GM21619 (cell line): ENCODE measurements at regions not wholly inside any gene's neighbourhood (a gene's known extent, or its start where the extent isn't known, plus 50 kb on each side); places are given as distances from the start of the nearest gene placed in this dataset.
"Not testable (repeated sequence)": the region's sequence is repeated elsewhere in the genome, so short reads cannot be mapped to it uniquely, and the experiment has no call there.

ENCODE experiments used
- ATAC-seq: cut with Tn5 transposase; IDR thresholded peaks from one replicate; pipeline ENCODE4 v1.9.1; 2021; ENCODE audit not compliant: unreplicated experiment

DNA sequence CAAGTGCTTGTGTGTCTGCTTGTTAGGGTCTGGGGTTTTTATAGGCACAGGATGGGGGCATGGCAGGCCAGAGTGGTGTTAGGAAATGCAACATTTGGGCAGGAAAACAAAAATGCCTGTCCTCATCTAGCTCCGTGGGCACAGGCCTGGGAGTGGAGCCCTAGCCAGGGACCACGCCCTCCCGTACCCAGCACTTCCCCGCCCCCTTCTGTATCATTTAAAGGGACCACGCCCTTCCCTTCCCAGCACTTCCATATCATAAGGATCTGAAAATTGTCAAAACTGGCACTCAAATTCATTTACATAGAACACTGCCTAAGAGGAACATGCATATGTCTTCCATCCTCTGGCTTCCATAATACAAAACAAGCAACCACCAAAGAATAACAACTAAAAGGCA lies 185.8 kb downstream of the B3GLCT start:
- ATAC-seq = no peak

GRCh38 chr13:31394506-31394905 lies 194.7 kb downstream of the B3GLCT start:
- ATAC-seq = no peak

- no peak for ATAC-seq
Measured at GRCh38 chr13:31395090-31395489, 195.3 kb downstream of the B3GLCT start.

GRCh38 chr13:31399690-31400089 lies 199.9 kb downstream of the B3GLCT start:
- no peak for ATAC-seq

GRCh38 chr13:31403711-31404110 lies 203.9 kb downstream of the B3GLCT start:
- ATAC-seq = not testable (repeated sequence)

DNA sequence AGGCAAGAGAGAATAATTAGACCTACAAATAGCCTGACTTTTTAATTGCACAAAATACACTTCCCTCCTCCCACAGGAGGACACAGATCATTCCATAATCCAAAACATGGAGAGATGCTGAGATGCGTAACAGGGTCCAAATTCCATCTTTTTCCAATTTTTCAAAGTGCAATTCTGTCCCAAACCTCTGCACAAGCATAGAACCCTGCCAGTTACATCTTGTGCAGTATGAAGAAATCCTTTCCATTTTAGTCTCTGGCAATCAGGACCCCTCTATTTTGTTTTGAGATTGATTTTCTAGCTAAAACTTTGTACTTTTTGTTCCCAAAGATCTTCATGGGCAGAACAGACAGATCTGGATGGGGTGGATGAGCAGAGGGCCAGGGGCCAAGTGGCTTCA lies 209.2 kb downstream of the B3GLCT start:
- no peak for ATAC-seq

- no peak for ATAC-seq
Measured at GRCh38 chr13:31409678-31410356, 210.0 kb downstream of the B3GLCT start.

GRCh38 chr13:31413516-31413915 lies 213.7 kb downstream of the B3GLCT start:
- no peak for ATAC-seq

DNA sequence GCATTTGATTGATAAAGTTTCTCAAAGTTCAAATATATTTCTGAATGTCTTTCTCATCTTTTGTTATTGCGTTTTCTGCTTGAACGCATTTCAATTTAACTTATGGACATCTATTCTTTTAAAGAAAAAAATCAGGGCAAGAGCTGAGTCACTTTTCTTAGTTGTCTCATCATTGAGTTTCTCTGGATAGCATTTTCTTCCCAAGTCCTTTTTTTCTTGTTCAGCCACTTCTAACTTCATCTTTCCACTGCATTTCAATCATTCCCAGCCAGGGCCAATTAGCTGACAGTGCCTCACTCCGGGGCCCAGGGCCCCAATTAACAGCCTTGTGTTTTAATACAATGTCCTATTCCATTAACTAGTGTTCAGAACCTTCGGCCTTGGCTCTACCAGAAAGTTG lies 216.3 kb downstream of the B3GLCT start:
- no peak for ATAC-seq

DNA sequence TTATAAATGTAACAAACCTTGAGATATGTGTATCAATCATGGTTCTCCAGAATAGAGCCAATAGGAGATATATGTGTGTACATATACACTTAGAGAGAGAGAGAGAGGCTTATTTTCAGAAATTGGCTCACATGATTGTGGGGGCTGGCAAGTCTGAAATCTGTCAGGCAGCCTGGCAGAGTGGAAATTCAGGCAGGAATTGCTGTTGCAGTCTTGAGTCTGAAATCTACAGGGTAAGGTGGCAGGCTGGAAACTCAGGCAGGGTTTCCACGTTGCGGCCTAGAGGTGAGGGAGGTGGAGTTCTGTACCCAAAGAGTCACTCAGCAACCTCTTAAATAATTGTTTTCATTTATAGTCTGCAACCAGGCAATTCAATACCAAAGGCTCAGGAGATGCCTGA lies 218.4 kb downstream of the B3GLCT start:
- ATAC-seq = no peak

DNA sequence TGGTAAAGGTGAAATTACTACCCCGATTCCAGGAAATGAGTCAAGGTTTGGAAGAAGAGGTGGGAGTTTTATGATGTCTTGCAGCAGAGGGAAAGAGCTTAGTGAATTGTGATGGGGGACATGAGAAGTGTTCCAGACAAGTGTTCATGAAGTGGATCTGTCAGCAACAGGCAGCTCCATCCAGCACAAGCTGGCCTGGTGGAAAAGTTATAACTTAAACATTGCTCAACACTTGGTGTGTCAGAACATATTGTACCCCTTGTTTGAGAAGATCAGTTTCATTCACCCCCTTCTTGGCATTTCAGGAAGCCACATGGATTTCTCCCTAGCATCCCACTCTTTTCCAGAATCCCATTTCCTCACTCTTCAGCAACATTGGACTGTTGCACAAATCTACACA lies 222.0 kb downstream of the B3GLCT start:
- no peak for ATAC-seq

DNA sequence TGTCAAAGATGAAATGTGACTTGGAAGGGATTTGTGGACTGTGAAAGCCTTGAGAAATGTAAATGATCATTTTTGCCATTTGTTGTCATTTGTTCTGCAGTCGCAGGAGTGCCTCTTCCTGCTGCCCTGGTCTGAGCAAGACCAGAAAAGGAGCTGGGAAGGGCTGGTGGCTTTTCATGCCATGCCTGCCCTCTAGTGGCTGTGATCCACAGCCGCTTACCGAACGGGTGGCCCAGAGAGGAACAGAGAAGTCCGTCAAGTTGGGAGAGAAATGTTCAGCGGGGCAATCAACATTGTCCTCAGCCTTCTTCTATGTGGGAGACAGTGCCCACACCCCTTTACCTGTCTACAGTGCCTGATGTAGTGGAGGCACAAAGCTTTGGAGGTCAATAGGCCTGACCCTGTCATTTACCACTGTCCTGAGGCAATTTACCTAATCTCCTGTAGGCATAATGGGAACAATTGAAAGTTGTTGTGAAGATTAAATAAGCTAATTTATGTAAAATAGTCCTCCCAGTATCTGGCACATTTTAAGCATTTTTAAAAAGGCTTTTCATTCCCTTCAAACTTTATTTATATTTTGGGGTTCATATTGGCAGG lies 224.5 kb downstream of the B3GLCT start:
- peak; percentile 93 for ATAC-seq

- no peak for ATAC-seq
Measured at GRCh38 chr13:31426395-31426794, 226.6 kb downstream of the B3GLCT start.

GRCh38 chr13:31427151-31428100 lies 227.7 kb downstream of the B3GLCT start:
- ATAC-seq = no peak

DNA sequence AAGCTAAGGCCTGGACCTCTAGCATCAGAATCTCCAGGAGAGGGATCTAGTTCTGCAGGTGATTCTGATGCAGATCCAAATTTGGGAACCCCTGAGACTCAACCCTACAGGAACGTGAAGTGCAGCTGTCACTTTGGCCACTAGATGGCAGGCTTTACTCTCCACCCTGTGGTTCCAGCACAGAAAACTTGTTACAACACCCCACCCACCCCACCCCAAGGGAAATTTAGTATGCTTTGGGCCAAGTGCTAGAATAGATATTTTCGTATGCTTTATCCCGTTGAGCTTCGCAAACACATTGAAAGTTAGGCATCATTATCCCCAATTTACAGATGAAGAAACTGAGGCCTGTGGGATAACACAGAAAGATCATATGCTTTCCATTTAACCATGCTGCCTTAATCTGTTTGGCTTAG lies 232.0 kb downstream of the B3GLCT start:
- ATAC-seq = no peak

DNA sequence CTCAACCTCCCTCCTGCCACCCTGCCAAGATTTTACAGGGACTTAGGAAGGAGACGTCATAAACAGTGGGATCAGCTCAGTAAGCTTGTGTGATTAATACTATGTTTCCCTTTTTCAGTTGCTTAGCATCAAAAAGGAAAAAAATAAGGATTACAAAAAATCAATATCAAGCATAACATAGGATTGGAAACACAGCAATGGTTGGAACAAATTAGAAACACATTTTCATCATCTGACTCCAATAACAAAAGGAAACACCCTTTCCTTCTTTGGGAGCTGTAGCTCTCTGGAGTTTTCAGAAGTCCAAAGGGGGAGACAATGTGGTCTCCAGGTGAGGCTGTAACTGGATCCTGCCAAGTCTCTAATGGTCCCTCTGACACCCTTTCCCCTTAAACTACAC lies 233.4 kb downstream of the B3GLCT start:
- no peak for ATAC-seq

DNA sequence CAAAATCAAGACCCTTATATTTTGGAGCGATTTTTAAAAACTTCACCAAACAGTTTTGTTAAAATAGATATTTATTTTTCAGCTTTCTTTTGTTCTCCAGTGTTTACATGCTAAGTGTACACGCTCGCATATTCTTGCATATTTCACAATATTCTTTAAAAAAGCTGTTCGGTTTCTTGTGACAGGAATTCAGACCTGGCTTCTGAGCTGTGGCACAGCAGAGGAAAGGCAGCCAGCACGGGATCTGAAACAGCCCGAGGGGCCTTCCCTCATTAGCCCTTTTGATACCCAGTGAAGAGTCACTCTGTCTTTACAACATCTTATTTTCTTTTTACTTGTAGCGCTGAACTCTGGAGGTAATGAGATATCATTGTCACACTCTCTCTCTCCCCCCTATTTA lies 234.0 kb downstream of the B3GLCT start:
- no peak for ATAC-seq

DNA sequence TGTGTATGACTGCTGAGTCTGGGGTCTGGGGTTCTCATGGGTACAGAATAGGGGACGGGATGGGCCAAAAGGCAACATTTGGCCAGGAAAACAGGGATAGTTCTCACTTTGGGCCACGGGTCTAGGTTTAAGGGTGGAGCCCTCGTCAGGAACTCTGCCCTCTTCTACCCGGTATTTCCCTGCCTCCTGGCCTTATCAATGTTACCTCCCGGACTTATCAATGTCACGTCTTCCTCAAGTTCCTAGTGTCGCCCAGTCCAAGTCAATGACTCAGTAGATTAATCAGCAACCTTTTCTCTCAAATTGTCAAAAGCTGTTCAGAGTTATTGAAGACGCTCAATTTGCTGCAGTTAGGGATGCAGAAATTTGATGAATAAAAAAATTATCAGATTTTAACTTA lies 234.8 kb downstream of the B3GLCT start:
- no peak for ATAC-seq

DNA sequence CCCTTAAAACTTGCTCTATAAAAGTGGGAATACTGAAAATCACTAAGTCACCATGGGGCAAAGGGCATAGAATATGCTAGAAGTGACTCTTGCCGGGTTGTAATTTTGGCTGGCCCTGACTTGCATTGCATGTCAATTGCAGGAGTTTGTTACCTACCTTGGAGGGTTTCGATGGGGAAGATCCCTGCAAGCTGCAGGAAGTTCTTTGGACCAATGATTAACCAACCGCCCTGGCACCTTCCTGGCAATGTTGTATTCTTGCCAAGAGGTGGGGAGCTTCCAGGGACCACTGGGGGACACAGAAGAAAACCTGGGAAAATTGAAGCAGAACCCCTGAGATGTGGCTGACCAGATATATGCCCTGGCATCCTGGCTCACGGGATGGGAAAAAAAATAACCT lies 235.8 kb downstream of the B3GLCT start:
- no peak for ATAC-seq

- ATAC-seq = no peak
Measured at GRCh38 chr13:31436478-31436877, 236.7 kb downstream of the B3GLCT start.

DNA sequence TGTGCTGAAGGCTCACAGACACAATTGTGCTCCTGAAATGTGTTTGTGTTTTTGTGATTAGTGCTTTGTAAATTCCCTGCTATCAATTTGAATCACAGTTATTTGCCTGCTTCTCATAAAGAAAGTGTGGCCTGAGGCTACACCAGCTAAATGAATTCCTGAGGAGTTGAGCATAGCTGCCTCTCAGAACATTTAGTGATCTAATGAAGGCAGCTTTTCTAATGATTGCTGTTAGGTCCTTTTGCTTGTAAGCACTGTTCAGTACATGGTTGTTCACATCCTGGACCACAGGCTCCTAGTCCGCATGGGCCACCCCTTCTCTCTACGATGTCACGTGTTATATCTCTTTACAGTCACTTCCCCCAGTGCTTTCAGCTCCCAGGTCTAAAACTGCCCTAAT lies 238.2 kb downstream of the B3GLCT start:
- ATAC-seq = no peak

DNA sequence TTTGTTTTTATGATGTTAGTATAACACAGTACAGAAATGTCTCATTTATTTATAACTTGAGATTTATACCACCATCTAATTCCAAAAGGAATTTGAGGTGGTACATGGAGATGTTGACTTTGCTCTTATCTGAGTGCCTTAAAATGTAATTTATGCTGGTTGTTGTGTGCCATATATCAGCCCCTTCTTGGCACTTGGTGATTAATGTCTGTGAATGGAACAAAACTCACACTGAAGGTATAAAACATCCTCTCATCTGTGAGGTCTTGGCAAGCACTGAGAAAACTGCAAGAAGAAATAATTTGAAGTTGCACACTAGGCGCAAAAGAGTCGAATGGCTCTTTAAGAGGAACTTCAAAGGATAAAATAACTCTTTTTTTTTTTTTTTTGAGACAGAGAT lies 240.4 kb downstream of the B3GLCT start:
- ATAC-seq = no peak
